H9 (cell line): ENCODE measurements at regions not wholly inside any gene's neighbourhood (a gene's known extent, or its start where the extent isn't known, plus 50 kb on each side); places are given as distances from the start of the nearest gene placed in this dataset.

Source experiments
- DNase-seq: peaks from one replicate; pipeline ENCODE4 v3.0.0-alpha.2; 2017
- H2AFZ ChIP-seq: one replicate; pipeline ENCODE4 v1.6.1; 2013; ENCODE audit warnings: mild to moderate bottlenecking, low read length, control low read depth, moderate library complexity
- H2AK5ac ChIP-seq: 2 replicates; pipeline ENCODE4 v1.6.1; 2013; ENCODE audit warnings: low read length, control low read depth, mixed read lengths; ENCODE audit not compliant: insufficient read length
- H2BK120ac ChIP-seq: one replicate; pipeline ENCODE4 v1.6.1; 2013; ENCODE audit warnings: low read depth, mild to moderate bottlenecking, low read length, control low read depth, inconsistent platforms; ENCODE audit not compliant: poor library complexity, severe bottlenecking
- H2BK12ac ChIP-seq: 2 replicates; pipeline ENCODE4 v1.6.1; 2013; ENCODE audit warnings: low read length, control low read depth, mixed read lengths, low read depth; ENCODE audit not compliant: insufficient read length
- H2BK15ac ChIP-seq: 2 replicates; pipeline ENCODE4 v1.6.1; 2013; ENCODE audit warnings: low read depth, low read length, control low read depth
- H2BK20ac ChIP-seq: one replicate; pipeline ENCODE4 v1.6.1; 2013; ENCODE audit warnings: low read depth, mild to moderate bottlenecking, low read length, control low read depth, inconsistent platforms; ENCODE audit not compliant: poor library complexity, severe bottlenecking
- H2BK5ac ChIP-seq: 2 replicates; pipeline ENCODE4 v1.6.1; 2013; ENCODE audit warnings: low read length, control low read depth, mixed read lengths; ENCODE audit not compliant: insufficient read length
- H3K14ac ChIP-seq: 2 replicates; pipeline ENCODE4 v1.6.1; 2013; ENCODE audit warnings: low read length, control low read depth; ENCODE audit not compliant: insufficient read depth
- H3K18ac ChIP-seq: 2 replicates; pipeline ENCODE4 v1.6.1; 2013; ENCODE audit warnings: low read depth, mild to moderate bottlenecking, mixed read lengths, low read length, control low read depth; ENCODE audit not compliant: insufficient read length
- H3K23ac ChIP-seq: 2 replicates; pipeline ENCODE4 v1.6.1; 2013; ENCODE audit warnings: low read length, control low read depth, mixed read lengths, low read depth; ENCODE audit not compliant: insufficient read length
- H3K23me2 ChIP-seq: 2 replicates; pipeline ENCODE4 v1.6.1; 2013; ENCODE audit warnings: low read depth, mild to moderate bottlenecking, mixed read lengths, low read length, control low read depth; ENCODE audit not compliant: insufficient read length, poor library complexity, severe bottlenecking
- H3K27ac ChIP-seq: 2 replicates; pipeline ENCODE4 v1.5.1; 2013; ENCODE audit warnings: low read length, control low read depth, mixed read lengths, low read depth; ENCODE audit not compliant: insufficient read length
- H3K27me3 ChIP-seq: 2 replicates; pipeline ENCODE4 v1.6.1; 2013; ENCODE audit warnings: low read length, control low read depth, inconsistent platforms; ENCODE audit not compliant: insufficient read depth
- H3K4ac ChIP-seq: 2 replicates; pipeline ENCODE4 v1.6.1; 2013; ENCODE audit warnings: low read depth, mild to moderate bottlenecking, control low read depth, inconsistent platforms, low read length, moderate library complexity
- H3K4me1 ChIP-seq: 2 replicates; pipeline ENCODE4 v1.6.1; 2013; ENCODE audit warnings: low read length, control low read depth, inconsistent platforms; ENCODE audit not compliant: insufficient read depth
- H3K4me2 ChIP-seq: 2 replicates; pipeline ENCODE4 v1.6.1; 2013; ENCODE audit warnings: low read length, control low read depth, mixed read lengths; ENCODE audit not compliant: insufficient read length, insufficient read depth
- H3K56ac ChIP-seq: 2 replicates; pipeline ENCODE4 v1.6.1; 2013; ENCODE audit warnings: low read depth, mild to moderate bottlenecking, mixed read lengths, low read length, control low read depth; ENCODE audit not compliant: insufficient read length
- H3K79me1 ChIP-seq: 2 replicates; pipeline ENCODE4 v1.6.1; 2013; ENCODE audit warnings: low read depth, mild to moderate bottlenecking, moderate library complexity, low read length, control low read depth, inconsistent platforms; ENCODE audit not compliant: insufficient read depth, poor library complexity, severe bottlenecking
- H3K79me2 ChIP-seq: 2 replicates; pipeline ENCODE4 v1.6.1; 2013; ENCODE audit warnings: low read length, control low read depth, inconsistent platforms; ENCODE audit not compliant: insufficient read depth
- H3K9ac ChIP-seq: 2 replicates; pipeline ENCODE4 v1.6.1; 2013; ENCODE audit warnings: low read length, control low read depth, mixed read lengths; ENCODE audit not compliant: insufficient read length; ENCODE audit errors: extremely low read depth
- H3K9me3 ChIP-seq: one replicate; pipeline ENCODE4 v1.6.1; 2013; ENCODE audit warnings: low read depth, low read length, inconsistent platforms; ENCODE audit not compliant: control insufficient read depth
- H3T11ph ChIP-seq: one replicate; pipeline ENCODE4 v1.6.1; 2013; ENCODE audit warnings: mild to moderate bottlenecking, low read length, control low read depth, inconsistent platforms
- H4K20me1 ChIP-seq: one replicate; pipeline ENCODE4 v1.6.1; 2013; ENCODE audit not compliant: control insufficient read depth, insufficient read length, insufficient read depth
- H4K5ac ChIP-seq: 2 replicates; pipeline ENCODE4 v1.6.1; 2013; ENCODE audit warnings: low read depth, mild to moderate bottlenecking, mixed read lengths, low read length, control low read depth; ENCODE audit not compliant: insufficient read length
- H4K8ac ChIP-seq: replicated peaks from 2 replicates; pipeline ENCODE4 v1.6.1; 2013; ENCODE audit warnings: low read length, control low read depth, mixed read lengths, low read depth; ENCODE audit not compliant: insufficient read length
- H4K91ac ChIP-seq: 2 replicates; pipeline ENCODE4 v1.6.1; 2013; ENCODE audit warnings: low read depth, mild to moderate bottlenecking, moderate library complexity, mixed read lengths, low read length, control low read depth; ENCODE audit not compliant: insufficient read length
- H3K27ac Mint-ChIP-seq, 3 experiments: 2 replicates in 2 of 3; 3 replicates in 1 of 3; pipeline ENCODE4 v1.8.0; 2020 to 2021; ENCODE audit warnings: mixed read lengths in 3 of 3, mild to moderate bottlenecking in 1 of 3, moderate library complexity in 1 of 3
- H3K27me3 Mint-ChIP-seq: 2 replicates; pipeline ENCODE4 v1.8.0; 2021; ENCODE audit warnings: low read depth, mild to moderate bottlenecking, moderate library complexity, mixed read lengths
- H3K36me3 Mint-ChIP-seq, 3 experiments: 2 replicates in 2 of 3; 3 replicates in 1 of 3; pipeline ENCODE4 v1.8.0; 2020 to 2021; ENCODE audit warnings: low read depth in 3 of 3, mixed read lengths in 3 of 3; ENCODE audit not compliant: insufficient read depth in 1 of 3
- H3K4me1 Mint-ChIP-seq, 2 experiments: 2 replicates each; pipeline ENCODE4 v1.8.0; 2020; ENCODE audit warnings: mixed read lengths in 2 of 2
- H3K4me3 Mint-ChIP-seq, 2 experiments: 2 replicates in 1 of 2; 3 replicates in 1 of 2; pipeline ENCODE4 v1.8.0; 2020 to 2021; ENCODE audit warnings: mild to moderate bottlenecking in 2 of 2, mixed read lengths in 2 of 2, moderate library complexity in 1 of 2
- H3K9me3 Mint-ChIP-seq, 2 experiments: 2 replicates in 1 of 2; 3 replicates in 1 of 2; pipeline ENCODE4 v1.8.0; 2020; ENCODE audit warnings: mild to moderate bottlenecking in 2 of 2, mixed read lengths in 2 of 2, moderate library complexity in 1 of 2
- WGBS: extraction: QIAGEN DNeasy Blood & Tissue Kit; methylation state at CpG from one replicate; pipeline ENCODE4 v1.1.7; 2013; ENCODE audit warnings: missing lambda C conversion rate, low lambda C conversion rate, mixed read lengths; ENCODE audit not compliant: insufficient read length; ENCODE audit errors: extremely low coverage; 5-methylcytosine and 5-hydroxymethylcytosine counted together
- TF ChIP-seq, protein P1 (sequence below): fragments of 200-600 bp; sonication (generic); conservative IDR thresholded peaks from 3 replicates; pipeline ENCODE4 v1.8.0; 2021; ENCODE audit warnings: antibody characterized with exemption, mild to moderate bottlenecking

DNA sequence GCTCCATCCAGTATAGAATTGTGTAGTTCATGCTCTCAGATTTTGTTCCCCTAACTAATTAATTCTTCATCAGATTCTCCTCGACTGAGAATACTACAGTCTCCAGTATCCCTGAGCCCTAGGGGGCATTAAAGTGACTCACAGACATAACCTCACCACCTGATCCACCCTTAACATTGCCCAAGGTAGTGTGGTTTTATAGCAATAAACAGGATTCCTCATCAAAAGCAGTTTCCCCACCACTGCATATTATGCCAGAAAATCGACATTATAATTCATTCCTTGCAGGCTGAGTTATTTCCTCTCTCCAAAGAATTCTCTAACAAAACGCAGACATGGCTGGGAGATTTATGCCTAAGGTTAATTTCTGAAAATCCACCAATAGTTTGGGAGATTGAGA lies 1402.5 kb upstream of the CELF2 start:
- H2BK12ac ChIP-seq: no peak overlapping the region
- no peaks in the 10 kb centered on the region for H3K79me2 ChIP-seq
- DNase-seq: no peak
- no peak overlapping the region for H3K9ac ChIP-seq
- H3K27me3 ChIP-seq: no peaks in the 10 kb centered on the region
- no peaks in the 10 kb centered on the region for H4K20me1 ChIP-seq
- no peak overlapping the region for H4K5ac ChIP-seq
- no peak overlapping the region for H2AFZ ChIP-seq
- no peak overlapping the region for H3K27ac Mint-ChIP-seq
- no peak overlapping the region for H3K23ac ChIP-seq
- no peak overlapping the region for H4K8ac ChIP-seq
- no peak overlapping the region for H2BK15ac ChIP-seq
- TF ChIP-seq, protein P1, sequence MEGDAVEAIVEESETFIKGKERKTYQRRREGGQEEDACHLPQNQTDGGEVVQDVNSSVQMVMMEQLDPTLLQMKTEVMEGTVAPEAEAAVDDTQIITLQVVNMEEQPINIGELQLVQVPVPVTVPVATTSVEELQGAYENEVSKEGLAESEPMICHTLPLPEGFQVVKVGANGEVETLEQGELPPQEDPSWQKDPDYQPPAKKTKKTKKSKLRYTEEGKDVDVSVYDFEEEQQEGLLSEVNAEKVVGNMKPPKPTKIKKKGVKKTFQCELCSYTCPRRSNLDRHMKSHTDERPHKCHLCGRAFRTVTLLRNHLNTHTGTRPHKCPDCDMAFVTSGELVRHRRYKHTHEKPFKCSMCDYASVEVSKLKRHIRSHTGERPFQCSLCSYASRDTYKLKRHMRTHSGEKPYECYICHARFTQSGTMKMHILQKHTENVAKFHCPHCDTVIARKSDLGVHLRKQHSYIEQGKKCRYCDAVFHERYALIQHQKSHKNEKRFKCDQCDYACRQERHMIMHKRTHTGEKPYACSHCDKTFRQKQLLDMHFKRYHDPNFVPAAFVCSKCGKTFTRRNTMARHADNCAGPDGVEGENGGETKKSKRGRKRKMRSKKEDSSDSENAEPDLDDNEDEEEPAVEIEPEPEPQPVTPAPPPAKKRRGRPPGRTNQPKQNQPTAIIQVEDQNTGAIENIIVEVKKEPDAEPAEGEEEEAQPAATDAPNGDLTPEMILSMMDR: no peak
- no peaks in the 10 kb centered on the region for H3K27me3 Mint-ChIP-seq
- no peak overlapping the region for H3K14ac ChIP-seq
- H3K9me3 Mint-ChIP-seq: peaks cover 6 to 7% of the 10 kb centered on the region in 2 experiments
- no CpG with 5 or more reads among the region's 3 CpGs for WGBS
- H2AK5ac ChIP-seq: no peak overlapping the region
- no peak overlapping the region for H3K18ac ChIP-seq
- H3K9me3 ChIP-seq: no peaks in the 10 kb centered on the region
- H3K79me1 ChIP-seq: no peaks in the 10 kb centered on the region
- no peak overlapping the region for H3K4me3 Mint-ChIP-seq
- no peak overlapping the region for H3K56ac ChIP-seq
- no peak overlapping the region for H3K4ac ChIP-seq
- H3K4me1 ChIP-seq: no peaks in the 10 kb centered on the region
- H3K4me1 Mint-ChIP-seq: no peaks in the 10 kb centered on the region; a peak in 1 of 4 replicates
- no peak overlapping the region for H3T11ph ChIP-seq
- H2BK20ac ChIP-seq: no peak overlapping the region
- H2BK5ac ChIP-seq: no peak overlapping the region
- no peak overlapping the region for H3K4me2 ChIP-seq
- no peak overlapping the region for H3K27ac ChIP-seq
- H4K91ac ChIP-seq: no peak overlapping the region
- H2BK120ac ChIP-seq: no peak overlapping the region
- no peaks in the 10 kb centered on the region for H3K23me2 ChIP-seq
- peaks cover 3 to 6% (median 3%) of the 10 kb centered on the region in 3 experiments for H3K36me3 Mint-ChIP-seq
